Ovary (tissue), 7 donors: ENCODE measurements at regions not wholly inside any gene's neighbourhood (a gene's known extent, or its start where the extent isn't known, plus 50 kb on each side); places are given as distances from the start of the nearest gene placed in this dataset.

Experiments
- DNase-seq, 5 donors: peaks; one replicate each; pipeline ENCODE4 v3.0.0-alpha.2; 2019 to 2020
- H3K27ac ChIP-seq, 2 donors: fragments of 200-600 bp; one replicate each; pipeline versions ENCODE4 v1.5.1 to v1.8.0; 2019 to 2022
- H3K27me3 ChIP-seq: fragments of 200-600 bp; one replicate; pipeline ENCODE4 v1.8.0; 2022
- H3K36me3 ChIP-seq: fragments of 200-600 bp; sonication (generic); one replicate; pipeline ENCODE4 v1.5.1; 2019
- H3K4me1 ChIP-seq: one replicate; pipeline ENCODE4 v1.8.1; 2013; ENCODE audit warnings: mild to moderate bottlenecking, moderate library complexity; ENCODE audit not compliant: insufficient read depth
- H3K4me3 ChIP-seq: fragments of 200-600 bp; sonication (generic); one replicate; pipeline ENCODE4 v1.5.1; 2017
- H3K9me3 ChIP-seq, 2 donors: fragments of 200-600 bp in 1 of 2; sonication (generic) in 1 of 2; one replicate each; pipeline versions ENCODE4 v1.5.1 to v1.8.1; 2013 to 2019; ENCODE audit warnings: mild to moderate bottlenecking in 1 of 2, moderate library complexity in 1 of 2
- EP300 ChIP-seq: sonication (generic); formaldehyde crosslinking; IDR thresholded peaks from one replicate; pipeline ENCODE4 v1.6.1; 2017; ENCODE audit warnings: antibody characterized with exemption
- POLR2A ChIP-seq: fragments of 450-650 bp; IDR thresholded peaks from one replicate; pipeline ENCODE4 v1.6.1; 2017; ENCODE audit warnings: antibody characterized with exemption, mild to moderate bottlenecking, moderate library complexity
- WGBS, 3 donors: extraction: QIAGEN DNeasy Blood & Tissue Kit in 1 of 3; methylation state at CpG; one replicate each; pipeline versions ENCODE4 v1.1.5 to v1.1.7; 2013 to 2017; 5-methylcytosine and 5-hydroxymethylcytosine counted together
- intact Hi-C, 4 donors: fragments of 100-400 bp; cut with DNase I; formaldehyde crosslinking; loops; one replicate each; pipeline versions ENCODE4 v1.11.0 to v1.15.1; 2022 to 2023
- TF ChIP-seq, protein P1 (sequence below), 3 donors: fragments of 450-650 bp in 2 of 3; fragments of 200-600 bp in 1 of 3; IDR thresholded peaks; one replicate each; pipeline versions ENCODE4 v1.5.1 to v1.8.0; 2016 to 2022; ENCODE audit warnings: antibody characterized with exemption in 3 of 3, mild to moderate bottlenecking in 1 of 3
- donor health status: DM: no; HTN: no; CAD: no; lungs with moderate emphysema.
- donor health status: DM: no; HTN: no; CAD: no.
- donor health status: Bipolar disorder and iron deficiency.
- donor health status: DM: no; HTN: no; CAD: no.
- donor health status: DM: yes; HTN: yes; CAD: no.

DNA sequence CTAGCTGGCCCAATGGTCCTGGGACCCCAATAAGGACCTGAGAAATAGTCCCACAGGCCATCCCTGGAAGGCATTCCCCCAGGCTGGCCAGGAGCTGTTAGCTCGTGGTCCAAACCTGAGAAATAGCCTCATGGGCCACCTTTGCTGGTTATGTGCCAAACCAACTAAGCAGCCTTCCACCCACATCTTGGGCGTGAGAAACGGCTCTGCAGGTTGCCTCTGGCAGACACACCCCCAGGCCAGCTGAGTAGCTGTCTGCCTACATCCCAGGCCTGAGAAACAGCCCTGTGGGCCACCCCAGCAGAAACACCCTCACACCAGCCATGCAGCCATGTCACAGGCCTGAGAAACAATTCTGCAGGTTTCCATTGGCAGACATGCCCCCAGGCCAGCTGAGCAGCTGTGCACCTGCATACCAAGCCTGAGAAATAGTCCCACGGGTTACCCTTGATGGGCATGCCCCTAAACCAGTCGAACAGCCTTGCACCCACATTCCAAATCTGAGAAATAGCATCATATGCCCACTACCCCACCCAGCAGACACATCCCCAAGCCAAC, 567.8 kb upstream of the ID4 start:
- WGBS, 3 donors: 80 to 96% (median 86%) methylated on average over 5 of the region's 5 CpGs
- Histone ChIP-seq H3K36me3 (no peaks in the 10 kb centered on the region), H3K9me3 (no peaks in the 10 kb centered on the region), H3K4me3 (no peak overlapping the region), H3K27me3 (no peaks in the 10 kb centered on the region), H3K4me1 (no peaks in the 10 kb centered on the region), H3K27ac (no peak overlapping the region)
- intact Hi-C loops: no loop called here
- no peak for DNase-seq
- TF ChIP-seq POLR2A (no peak), EP300 (no peak)
- TF ChIP-seq, protein P1, sequence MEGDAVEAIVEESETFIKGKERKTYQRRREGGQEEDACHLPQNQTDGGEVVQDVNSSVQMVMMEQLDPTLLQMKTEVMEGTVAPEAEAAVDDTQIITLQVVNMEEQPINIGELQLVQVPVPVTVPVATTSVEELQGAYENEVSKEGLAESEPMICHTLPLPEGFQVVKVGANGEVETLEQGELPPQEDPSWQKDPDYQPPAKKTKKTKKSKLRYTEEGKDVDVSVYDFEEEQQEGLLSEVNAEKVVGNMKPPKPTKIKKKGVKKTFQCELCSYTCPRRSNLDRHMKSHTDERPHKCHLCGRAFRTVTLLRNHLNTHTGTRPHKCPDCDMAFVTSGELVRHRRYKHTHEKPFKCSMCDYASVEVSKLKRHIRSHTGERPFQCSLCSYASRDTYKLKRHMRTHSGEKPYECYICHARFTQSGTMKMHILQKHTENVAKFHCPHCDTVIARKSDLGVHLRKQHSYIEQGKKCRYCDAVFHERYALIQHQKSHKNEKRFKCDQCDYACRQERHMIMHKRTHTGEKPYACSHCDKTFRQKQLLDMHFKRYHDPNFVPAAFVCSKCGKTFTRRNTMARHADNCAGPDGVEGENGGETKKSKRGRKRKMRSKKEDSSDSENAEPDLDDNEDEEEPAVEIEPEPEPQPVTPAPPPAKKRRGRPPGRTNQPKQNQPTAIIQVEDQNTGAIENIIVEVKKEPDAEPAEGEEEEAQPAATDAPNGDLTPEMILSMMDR (IDR thresholded peaks at IDR 0.05): no peak

DNA sequence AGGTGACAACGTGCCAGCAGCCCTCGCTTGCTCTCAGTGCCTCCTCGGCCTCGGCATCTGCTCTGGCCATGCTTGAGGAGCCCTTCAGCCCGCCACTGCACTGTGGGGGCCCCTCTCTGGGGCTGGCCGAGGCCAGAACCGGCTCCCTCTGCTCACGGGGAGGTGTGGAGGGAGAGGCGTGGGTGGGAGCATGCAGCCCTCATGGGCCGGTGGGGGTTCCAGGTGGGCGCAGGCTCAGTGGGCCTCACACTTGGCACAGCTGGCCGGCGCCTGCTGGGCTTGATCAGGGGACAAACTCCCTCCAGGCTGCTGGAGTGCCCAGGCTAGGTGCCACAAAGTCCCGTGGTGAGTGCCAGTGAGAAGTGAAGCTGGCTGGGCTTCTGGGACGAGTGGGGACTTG, 566.6 kb upstream of the ID4 start:
- H3K4me3 ChIP-seq: no peak overlapping the region
- no peaks in the 10 kb centered on the region for H3K9me3 ChIP-seq
- H3K36me3 ChIP-seq: no peaks in the 10 kb centered on the region
- H3K4me1 ChIP-seq: no peaks in the 10 kb centered on the region
- no peaks in the 10 kb centered on the region for H3K27me3 ChIP-seq
- H3K27ac ChIP-seq: no peak overlapping the region
- WGBS, 3 donors: 88 to 93% (median 90%) methylated on average over 12 to 15 of the region's 15 CpGs
- TF ChIP-seq, protein P1 (IDR thresholded peaks at IDR 0.05): no peak
- TF ChIP-seq POLR2A (no peak), EP300 (no peak)
- DNase-seq: no peak
- intact Hi-C loops: no loop called here

DNA sequence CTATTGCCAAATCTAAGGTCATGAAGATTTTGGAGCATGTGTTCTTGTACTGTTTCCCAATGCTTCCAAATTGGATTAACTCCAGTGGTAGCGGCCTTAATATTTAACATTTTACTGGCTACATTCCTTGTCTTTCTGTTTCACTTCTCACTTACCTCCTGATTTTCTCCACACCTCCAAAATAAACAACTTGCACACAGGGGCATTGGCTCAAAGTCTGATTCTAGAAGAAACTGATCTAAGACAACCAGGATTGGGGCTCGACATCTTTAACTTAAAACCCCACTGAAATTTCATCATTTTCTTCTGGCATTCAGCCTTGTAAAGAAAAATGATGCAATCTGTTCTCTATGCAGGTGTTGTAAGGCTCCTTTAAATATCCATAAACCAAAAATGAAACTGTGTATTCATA, 557.9 kb upstream of the ID4 start:
- no peak for DNase-seq

DNA sequence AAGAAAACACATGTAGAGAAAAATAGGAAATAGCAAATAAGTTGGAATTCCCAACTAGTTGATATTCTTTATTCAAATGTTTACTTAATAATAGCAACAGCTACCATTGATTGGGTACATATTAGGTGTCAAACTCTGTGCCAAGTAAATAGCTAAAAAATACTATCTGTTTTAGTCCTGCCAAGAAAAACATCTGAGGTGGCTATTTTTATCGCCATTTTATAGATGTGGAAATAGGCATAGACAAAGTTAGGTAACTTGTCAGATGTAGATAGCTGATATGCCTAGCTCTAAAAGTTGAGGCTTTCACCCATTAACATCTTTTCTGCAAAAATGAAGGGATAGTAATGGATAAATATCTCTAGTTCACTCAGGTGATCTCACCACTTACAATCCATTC, 549.2 kb upstream of the ID4 start:
- no peak overlapping the region for H3K27ac ChIP-seq
- intact Hi-C loops: no loop called here
- no peak for DNase-seq
- H3K4me1 ChIP-seq: no peaks in the 10 kb centered on the region
- 75 to 84% (median 79%) methylated on average over 1 of the region's 1 CpG for WGBS, 3 donors
- no peak overlapping the region for H3K4me3 ChIP-seq
- TF ChIP-seq, protein P1 (IDR thresholded peaks at IDR 0.05): no peak
- TF ChIP-seq POLR2A (no peak), EP300 (no peak)
- H3K36me3 ChIP-seq: no peaks in the 10 kb centered on the region
- H3K9me3 ChIP-seq: no peaks in the 10 kb centered on the region
- H3K27me3 ChIP-seq: no peaks in the 10 kb centered on the region

More for the DNA sequence above, 557.9 kb upstream of the ID4 start:
- no peaks in the 10 kb centered on the region for H3K36me3 ChIP-seq
- no peaks in the 10 kb centered on the region for H3K9me3 ChIP-seq
- WGBS, 3 donors: 28 to 56% (median 52%) methylated on average over 2 of the region's 2 CpGs
- no peak for TF ChIP-seq POLR2A
- no peak for TF ChIP-seq EP300
- TF ChIP-seq, protein P1 (IDR thresholded peaks at IDR 0.05): no peak
- H3K27me3 ChIP-seq: no peaks in the 10 kb centered on the region
- intact Hi-C loops: no loop called here
- no peak overlapping the region for H3K4me3 ChIP-seq
- no peak overlapping the region for H3K27ac ChIP-seq
- no peaks in the 10 kb centered on the region for H3K4me1 ChIP-seq
